ENCODE measurements at regions not wholly inside any gene's neighbourhood (a gene's known extent, or its start where the extent isn't known, plus 50 kb on each side); places are given as distances from the start of the nearest gene placed in this dataset.

- TF ChIP-seq CTCF (IDR thresholded peaks at IDR 0.05 in 8 of 11, conservative IDR thresholded peaks at IDR 0.05 in 3 of 11), result no peak
- TF ChIP-seq POLR2A (IDR thresholded peaks at IDR 0.05), result no peak
- no peak for TF ChIP-seq POLR2AphosphoS5 (IDR thresholded peaks at IDR 0.05)
- H3K4me1 ChIP-seq, result no peaks in the 10 kb centered on the region
- no peak overlapping the region for H3K4me3 ChIP-seq
- WGBS, 5 donors, result 84 to 91% (median 89%) methylated on average over 8 of the region's 8 CpGs
- H3K9me3 ChIP-seq, result peaks cover 0 to 25% (median 0%) of the 10 kb centered on the region in 8 donors
- no peak overlapping the region for H3K27ac ChIP-seq
- H3K36me3 ChIP-seq, result no peaks in the 10 kb centered on the region
- no peaks in the 10 kb centered on the region for H3K27me3 ChIP-seq (replicated peaks in 1 of 7)
- DNase-seq, result no peak
- intact Hi-C loops (cut with DNase I; ENCODE audit: low total_unique reads), result no loop called here
These were observed 619.0 kb upstream of the DPP6 start for GRCh38 chr7:153433223-153433622.

- TF ChIP-seq CTCF (IDR thresholded peaks at IDR 0.05 in 8 of 11, conservative IDR thresholded peaks at IDR 0.05 in 3 of 11), result no peak
- TF ChIP-seq POLR2A (IDR thresholded peaks at IDR 0.05), result no peak
- TF ChIP-seq POLR2AphosphoS5 (IDR thresholded peaks at IDR 0.05), result no peak
- Histone ChIP-seq H3K27me3 (replicated peaks in 1 of 7) (no peaks in the 10 kb centered on the region), H3K4me1 (peaks cover 0 to 5% (median 0%) of the 10 kb centered on the region in 6 donors), H3K36me3 (no peaks in the 10 kb centered on the region), H3K27ac (no peak overlapping the region), H3K4me3 (no peak overlapping the region), H3K9me3 (peaks cover 0 to 11% (median 0%) of the 10 kb centered on the region in 8 donors)
- 47 to 65% (median 59%) methylated on average over 5 of the region's 5 CpGs for WGBS, 5 donors
- intact Hi-C loops (cut with DNase I; ENCODE audit: low total_unique reads), result no loop called here
- DNase-seq, result no peak
These were observed 611.5 kb upstream of the DPP6 start for GRCh38 chr7:153440715-153441114.

- no peak for DNase-seq
- H3K36me3 ChIP-seq, result no peaks in the 10 kb centered on the region
- no peak overlapping the region for H3K4me3 ChIP-seq
- peaks cover 0 to 5% (median 0%) of the 10 kb centered on the region in 6 donors for H3K4me1 ChIP-seq
- WGBS, 5 donors, result 46 to 66% (median 61%) methylated on average over 7 of the region's 7 CpGs
- peak overlapping the region in 3 of 8 donors; percentile 10 to 54 (median 45) for H3K27ac ChIP-seq
- peaks cover 0 to 11% (median 0%) of the 10 kb centered on the region in 8 donors for H3K9me3 ChIP-seq
- intact Hi-C loops (cut with DNase I; ENCODE audit: low total_unique reads), result no loop called here
- no peak for TF ChIP-seq POLR2A (IDR thresholded peaks at IDR 0.05)
- no peak for TF ChIP-seq CTCF (IDR thresholded peaks at IDR 0.05 in 8 of 11, conservative IDR thresholded peaks at IDR 0.05 in 3 of 11)
- TF ChIP-seq POLR2AphosphoS5 (IDR thresholded peaks at IDR 0.05), result no peak
- H3K27me3 ChIP-seq (replicated peaks in 1 of 7), result no peaks in the 10 kb centered on the region
These were observed 609.0 kb upstream of the DPP6 start for GRCh38 chr7:153443032-153443701.

- peaks cover 0 to 11% (median 0%) of the 10 kb centered on the region in 8 donors for H3K9me3 ChIP-seq
- no peak overlapping the region for H3K4me3 ChIP-seq
- no peaks in the 10 kb centered on the region for H3K36me3 ChIP-seq
- H3K27ac ChIP-seq, result peak overlapping the region in 4 of 8 donors; percentile 28 to 44 (median 35)
- intact Hi-C loops (cut with DNase I; ENCODE audit: low total_unique reads), result no loop called here
- no peak for DNase-seq
- 70 to 84% (median 77%) methylated on average over 8 of the region's 8 CpGs for WGBS, 5 donors
- no peak for TF ChIP-seq POLR2AphosphoS5 (IDR thresholded peaks at IDR 0.05)
- TF ChIP-seq POLR2A (IDR thresholded peaks at IDR 0.05), result no peak
- no peak for TF ChIP-seq CTCF (IDR thresholded peaks at IDR 0.05 in 8 of 11, conservative IDR thresholded peaks at IDR 0.05 in 3 of 11)
- no peaks in the 10 kb centered on the region for H3K27me3 ChIP-seq (replicated peaks in 1 of 7)
- peaks cover 0 to 5% (median 0%) of the 10 kb centered on the region in 6 donors for H3K4me1 ChIP-seq
These were observed 607.6 kb upstream of the DPP6 start for GRCh38 chr7:153444641-153445040.

Measured in spleen (tissue), 11 donors.